SK-N-SH treated with all-trans-retinoic acid at 6 μM for 48 hours (cell line): ENCODE measurements at regions not wholly inside any gene's neighbourhood (a gene's known extent, or its start where the extent isn't known, plus 50 kb on each side); places are given as distances from the start of the nearest gene placed in this dataset.

Experiments
- RARB ChIP-seq: fragments of 250-450 bp; sonication (Bioruptor Pico); IDR thresholded peaks from 2 replicates; pipeline ENCODE4 v1.8.0; 2021; ENCODE audit warnings: mild to moderate bottlenecking, moderate library complexity
- ZC3H10 ChIP-seq: fragments of 250-450 bp; sonication (Bioruptor Pico); IDR thresholded peaks from 2 replicates; pipeline ENCODE4 v1.5.1; 2021; ENCODE audit warnings: mild to moderate bottlenecking, moderate library complexity
- ZNF565 ChIP-seq: fragments of 450-650 bp; formaldehyde crosslinking; conservative IDR thresholded peaks from 2 replicates; pipeline ENCODE4 v1.5.0; 2020; ENCODE audit warnings: low read depth, mild to moderate bottlenecking, moderate library complexity
- TF ChIP-seq, protein P1 (sequence below): fragments of 250-450 bp; sonication (Bioruptor Pico); IDR thresholded peaks from 2 replicates; pipeline ENCODE4 v1.8.0; 2020; ENCODE audit warnings: mild to moderate bottlenecking, moderate library complexity, borderline replicate concordance

DNA sequence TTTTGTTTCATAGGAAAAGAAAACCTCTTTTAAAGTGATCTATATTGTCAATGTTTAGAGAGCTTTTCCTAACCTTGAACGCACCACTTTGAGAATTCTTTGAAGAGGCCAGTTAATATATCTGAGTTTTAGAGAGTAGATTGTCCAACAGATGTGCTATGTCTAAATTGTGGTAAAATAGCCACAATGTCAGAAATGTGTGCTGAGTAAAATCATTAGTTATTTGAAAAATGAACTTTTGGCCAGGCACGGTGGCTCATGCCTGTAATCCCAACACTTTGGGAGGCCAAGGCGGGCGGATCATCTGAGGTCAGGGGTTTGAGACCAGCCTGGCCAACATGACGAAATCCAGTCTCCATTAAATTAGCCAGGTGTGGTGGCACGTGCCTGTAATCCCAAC, 61.6 kb upstream of the KIAA1217 start:
- no peak for TF ChIP-seq ZNF565
- TF ChIP-seq RARB: no peak
- no peak for TF ChIP-seq ZC3H10 (CRISPR knock-in tag)
- TF ChIP-seq, protein P1, sequence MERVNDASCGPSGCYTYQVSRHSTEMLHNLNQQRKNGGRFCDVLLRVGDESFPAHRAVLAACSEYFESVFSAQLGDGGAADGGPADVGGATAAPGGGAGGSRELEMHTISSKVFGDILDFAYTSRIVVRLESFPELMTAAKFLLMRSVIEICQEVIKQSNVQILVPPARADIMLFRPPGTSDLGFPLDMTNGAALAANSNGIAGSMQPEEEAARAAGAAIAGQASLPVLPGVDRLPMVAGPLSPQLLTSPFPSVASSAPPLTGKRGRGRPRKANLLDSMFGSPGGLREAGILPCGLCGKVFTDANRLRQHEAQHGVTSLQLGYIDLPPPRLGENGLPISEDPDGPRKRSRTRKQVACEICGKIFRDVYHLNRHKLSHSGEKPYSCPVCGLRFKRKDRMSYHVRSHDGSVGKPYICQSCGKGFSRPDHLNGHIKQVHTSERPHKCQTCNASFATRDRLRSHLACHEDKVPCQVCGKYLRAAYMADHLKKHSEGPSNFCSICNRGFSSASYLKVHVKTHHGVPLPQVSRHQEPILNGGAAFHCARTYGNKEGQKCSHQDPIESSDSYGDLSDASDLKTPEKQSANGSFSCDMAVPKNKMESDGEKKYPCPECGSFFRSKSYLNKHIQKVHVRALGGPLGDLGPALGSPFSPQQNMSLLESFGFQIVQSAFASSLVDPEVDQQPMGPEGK (CRISPR knock-in tag): no peak
